Smooth muscle cell (in vitro differentiated cells): ENCODE measurements at regions not wholly inside any gene's neighbourhood (a gene's known extent, or its start where the extent isn't known, plus 50 kb on each side); places are given as distances from the start of the nearest gene placed in this dataset.
A peak's percentile ranks its signal among the peaks of the same experiment; 100 is the strongest.

Experiments used
- DNase-seq: peaks from one replicate; lab custom pipeline; 2025; ENCODE audit not compliant: unreplicated experiment; lab: John Stamatoyannopoulos, UW
- H2AFZ ChIP-seq: fragments of 200-600 bp; sonication (generic); 2 replicates; pipeline ENCODE4 v1.6.0; 2016; ENCODE audit warnings: antibody characterized with exemption, low read depth, mild to moderate bottlenecking
- H3F3A ChIP-seq: fragments of 200-600 bp; sonication (generic); 2 replicates; pipeline ENCODE4 v1.6.0; 2017; ENCODE audit warnings: antibody characterized with exemption, low read depth
- H3K27ac ChIP-seq: fragments of 200-600 bp; sonication (generic); 2 replicates; pipeline ENCODE4 v1.5.1; 2016; ENCODE audit warnings: low read depth, mild to moderate bottlenecking
- H3K27me3 ChIP-seq: fragments of 200-600 bp; sonication (generic); 2 replicates; pipeline ENCODE4 v1.6.1; 2016; ENCODE audit warnings: low read depth, mild to moderate bottlenecking
- H3K36me3 ChIP-seq: fragments of 200-600 bp; sonication (generic); 2 replicates; pipeline ENCODE4 v1.5.1; 2016; ENCODE audit warnings: low read depth
- H3K4me1 ChIP-seq: fragments of 200-600 bp; sonication (generic); 2 replicates; pipeline ENCODE4 v1.5.1; 2016; ENCODE audit warnings: low read depth
- H3K4me2 ChIP-seq: fragments of 200-600 bp; sonication (generic); 2 replicates; pipeline ENCODE4 v1.6.0; 2016; ENCODE audit warnings: mild to moderate bottlenecking
- H3K4me3 ChIP-seq: fragments of 200-600 bp; sonication (generic); 2 replicates; pipeline ENCODE4 v1.5.1; 2016; ENCODE audit warnings: mild to moderate bottlenecking
- H3K79me2 ChIP-seq: fragments of 200-600 bp; sonication (generic); 2 replicates; pipeline ENCODE4 v1.6.0; 2016; ENCODE audit warnings: low read depth, mild to moderate bottlenecking
- H3K9ac ChIP-seq: fragments of 200-600 bp; sonication (generic); 2 replicates; pipeline ENCODE4 v1.6.0; 2016; ENCODE audit warnings: low read depth
- H3K9me3 ChIP-seq: fragments of 200-600 bp; sonication (generic); replicated peaks from 2 replicates; pipeline ENCODE4 v1.5.1; 2016; ENCODE audit warnings: low read depth
- H4K20me1 ChIP-seq: fragments of 200-600 bp; sonication (generic); 2 replicates; pipeline ENCODE4 v1.6.0; 2016; ENCODE audit warnings: low read depth
- CTCF ChIP-seq: fragments of 200-600 bp; sonication (generic); IDR thresholded peaks from 2 replicates; pipeline ENCODE4 v1.5.1; 2017; ENCODE audit warnings: borderline replicate concordance, mild to moderate bottlenecking, antibody characterized with exemption; ENCODE audit not compliant: insufficient read depth, poor library complexity, severe bottlenecking
- WGBS: methylation state at CpG from one replicate; pipeline ENCODE4 v1.1.7; 2016; ENCODE audit warnings: low lambda C conversion rate; 5-methylcytosine and 5-hydroxymethylcytosine counted together

DNA sequence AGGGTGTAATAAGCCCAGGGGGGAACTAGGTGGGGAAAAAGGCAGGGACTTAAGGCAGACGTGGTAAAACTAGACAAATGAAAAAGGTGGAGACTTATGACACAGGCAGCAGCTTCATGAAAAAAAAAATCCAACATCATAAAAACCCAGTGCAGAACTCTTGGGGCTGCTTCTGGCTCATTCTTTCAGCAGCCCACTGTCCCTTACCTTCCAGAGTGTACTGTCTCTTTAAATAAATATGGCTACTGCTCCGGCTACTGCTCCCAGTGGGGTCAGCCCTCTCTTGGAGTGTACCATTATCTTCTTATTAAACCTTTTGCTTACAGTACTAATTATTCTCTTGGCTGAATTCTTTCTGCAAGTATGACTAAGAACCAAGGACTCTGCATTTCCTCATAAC lies 699.5 kb downstream of the DSC3 start:
- no peaks in the 10 kb centered on the region for H3K36me3 ChIP-seq
- H3K9me3 ChIP-seq = no peaks in the 10 kb centered on the region
- no peaks in the 10 kb centered on the region for H3K79me2 ChIP-seq
- no peak overlapping the region for H2AFZ ChIP-seq
- no peaks in the 10 kb centered on the region for H4K20me1 ChIP-seq
- no peak overlapping the region for H3K4me3 ChIP-seq
- no peaks in the 10 kb centered on the region for H3K27me3 ChIP-seq
- WGBS = 84% methylated on average over 2 of the region's 2 CpGs
- no peak for DNase-seq
- TF ChIP-seq CTCF = no peak
- no peak overlapping the region for H3K9ac ChIP-seq
- H3F3A ChIP-seq = no peaks in the 10 kb centered on the region
- H3K27ac ChIP-seq = no peak overlapping the region
- no peaks in the 10 kb centered on the region for H3K4me1 ChIP-seq
- H3K4me2 ChIP-seq = no peak overlapping the region

DNA sequence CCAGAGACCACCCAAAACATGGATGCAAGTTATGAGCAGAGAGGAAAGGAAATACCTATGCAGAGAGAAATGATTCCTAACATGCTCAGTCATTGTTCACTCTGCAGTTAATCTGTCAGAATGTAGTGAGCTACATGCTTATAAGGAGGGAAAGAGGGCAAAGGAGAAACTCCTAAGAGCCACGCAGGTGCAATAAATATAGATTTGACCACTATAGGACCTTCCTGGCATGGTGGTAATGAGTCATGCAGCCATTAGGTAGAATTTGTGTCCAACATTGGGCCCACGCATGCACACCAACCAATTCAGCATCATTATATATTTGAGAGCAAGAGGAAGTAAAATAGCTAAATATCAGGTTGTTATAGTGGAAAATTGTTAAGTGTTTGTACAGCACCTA lies 699.9 kb downstream of the DSC3 start:
- no peaks in the 10 kb centered on the region for H3K27me3 ChIP-seq
- no peak for TF ChIP-seq CTCF
- no peaks in the 10 kb centered on the region for H3F3A ChIP-seq
- H3K4me1 ChIP-seq = no peaks in the 10 kb centered on the region
- no peak overlapping the region for H3K27ac ChIP-seq
- no peaks in the 10 kb centered on the region for H3K79me2 ChIP-seq
- H3K36me3 ChIP-seq = no peaks in the 10 kb centered on the region
- WGBS = 69% methylated on average over 2 of the region's 2 CpGs
- H3K4me3 ChIP-seq = no peak overlapping the region
- H3K4me2 ChIP-seq = no peak overlapping the region
- no peak for DNase-seq
- no peak overlapping the region for H3K9ac ChIP-seq
- no peaks in the 10 kb centered on the region for H3K9me3 ChIP-seq
- no peaks in the 10 kb centered on the region for H4K20me1 ChIP-seq
- H2AFZ ChIP-seq = no peak overlapping the region

DNA sequence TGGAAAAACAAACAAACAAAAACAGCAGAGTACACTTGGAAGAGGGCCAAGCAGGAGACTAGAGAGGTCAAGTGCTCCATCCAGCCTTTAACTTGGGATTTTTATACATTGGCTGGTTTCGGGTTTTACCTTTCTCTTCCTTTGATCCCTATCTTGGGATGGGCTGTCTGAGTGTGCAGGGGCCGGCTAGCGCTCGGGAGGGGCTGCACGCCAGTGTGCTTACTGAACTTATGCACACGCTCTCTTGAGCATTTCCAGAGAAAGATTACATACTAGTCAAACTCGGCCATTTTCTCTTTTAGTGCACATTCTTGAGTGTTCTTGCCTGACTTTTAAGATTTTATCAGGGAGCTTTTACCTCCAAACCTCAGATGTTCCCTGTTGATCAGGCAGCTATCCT lies 707.8 kb downstream of the DSC3 start:
- H3K9ac ChIP-seq = no peak overlapping the region
- TF ChIP-seq CTCF = no peak
- no peak overlapping the region for H3K27ac ChIP-seq
- WGBS = 69% methylated on average over 7 of the region's 7 CpGs
- no peaks in the 10 kb centered on the region for H3K9me3 ChIP-seq
- H3K79me2 ChIP-seq = no peaks in the 10 kb centered on the region
- H3K4me1 ChIP-seq = no peaks in the 10 kb centered on the region
- no peaks in the 10 kb centered on the region for H3K27me3 ChIP-seq
- H3K4me2 ChIP-seq = peak overlapping the region; percentile 16
- H3K4me3 ChIP-seq = no peak overlapping the region
- DNase-seq = no peak
- peak overlapping the region; percentile 33 for H2AFZ ChIP-seq
- no peaks in the 10 kb centered on the region for H3F3A ChIP-seq
- no peaks in the 10 kb centered on the region for H3K36me3 ChIP-seq
- H4K20me1 ChIP-seq = no peaks in the 10 kb centered on the region

DNA sequence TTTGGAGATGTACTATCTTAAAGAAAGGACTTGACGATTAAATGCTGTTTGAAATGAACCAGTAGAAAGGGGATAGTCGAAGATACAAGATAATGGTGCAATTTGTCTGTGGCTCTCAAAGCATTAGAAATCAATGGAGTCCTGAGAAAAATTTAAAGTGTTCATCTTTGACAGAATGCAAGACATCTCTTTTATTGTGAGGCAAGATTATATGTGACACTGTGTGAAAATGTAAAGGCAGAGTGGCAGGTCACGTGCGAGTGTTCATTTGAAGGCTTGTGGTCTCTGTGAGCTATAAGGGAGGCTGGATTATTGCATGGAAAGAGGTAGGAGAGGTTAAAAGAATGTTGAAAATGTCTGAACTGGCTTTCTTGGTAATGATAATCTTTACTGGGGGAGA lies 709.2 kb downstream of the DSC3 start:
- 64% methylated on average over 4 of the region's 4 CpGs for WGBS
- Histone ChIP-seq H3K36me3 (no peaks in the 10 kb centered on the region), H3K27me3 (no peaks in the 10 kb centered on the region), H3K27ac (no peak overlapping the region), H3K4me3 (no peak overlapping the region), H2AFZ (no peak overlapping the region), H3F3A (no peaks in the 10 kb centered on the region), H3K4me1 (no peaks in the 10 kb centered on the region), H3K79me2 (no peaks in the 10 kb centered on the region), H3K4me2 (no peak overlapping the region), H4K20me1 (no peaks in the 10 kb centered on the region), H3K9ac (no peak overlapping the region), H3K9me3 (no peaks in the 10 kb centered on the region)
- TF ChIP-seq CTCF = no peak
- no peak for DNase-seq
